OCI-LY7 (cell line): ENCODE measurements at regions not wholly inside any gene's neighbourhood (a gene's known extent, or its start where the extent isn't known, plus 50 kb on each side); places are given as distances from the start of the nearest gene placed in this dataset.
"Not testable (repeated sequence)": the region's sequence is repeated elsewhere in the genome, so short reads cannot be mapped to it uniquely, and the experiment has no call there.

Experiments used
- CTCF ChIP-seq: fragments of 200-600 bp; sonication (generic); conservative IDR thresholded peaks from 2 replicates; pipeline ENCODE4 v1.5.1; 2014; ENCODE audit warnings: mild to moderate bottlenecking, antibody characterized with exemption, low read length, moderate library complexity, mixed read lengths
- EZH2phosphoT487 ChIP-seq: fragments of 200-600 bp; sonication (generic); IDR thresholded peaks from 2 replicates; pipeline ENCODE4 v1.6.1; 2018; ENCODE audit warnings: low read depth, borderline replicate concordance, mild to moderate bottlenecking, mixed run types, antibody characterized with exemption, low read length, moderate library complexity, mixed read lengths

GRCh38 chr22:10722804-10723203, 4805.2 kb upstream of the OR11H1 start:
- TF ChIP-seq CTCF, EZH2phosphoT487: not testable (repeated sequence)
